HG03280 (cell line): ENCODE measurements at regions not wholly inside any gene's neighbourhood (a gene's known extent, or its start where the extent isn't known, plus 50 kb on each side); places are given as distances from the start of the nearest gene placed in this dataset.
"Not testable (repeated sequence)": the region's sequence is repeated elsewhere in the genome, so short reads cannot be mapped to it uniquely, and the experiment has no call there.

Experiments
- ATAC-seq: cut with Tn5 transposase; IDR thresholded peaks from one replicate; pipeline ENCODE4 v1.9.1; 2021; ENCODE audit warnings: mild to moderate bottlenecking, moderate library complexity; ENCODE audit not compliant: unreplicated experiment

GRCh38 chr16:52386694-52387093 lies 160.2 kb downstream of the TOX3 start:
- no peak for ATAC-seq

GRCh38 chr16:52384378-52384777 lies 162.6 kb downstream of the TOX3 start:
- ATAC-seq, result no peak

GRCh38 chr16:52383640-52384292 lies 163.2 kb downstream of the TOX3 start:
- no peak for ATAC-seq

- ATAC-seq, result no peak
Observed at GRCh38 chr16:52383119-52383518, 163.8 kb downstream of the TOX3 start.

- no peak for ATAC-seq
Observed at GRCh38 chr16:52379551-52379950, 167.4 kb downstream of the TOX3 start.

- ATAC-seq, result no peak
Observed at GRCh38 chr16:52376676-52377280, 170.2 kb downstream of the TOX3 start.

GRCh38 chr16:52372313-52372712 lies 174.6 kb downstream of the TOX3 start:
- no peak for ATAC-seq

GRCh38 chr16:52368859-52369258 lies 178.1 kb downstream of the TOX3 start:
- no peak for ATAC-seq

GRCh38 chr16:52367821-52368220 lies 179.1 kb downstream of the TOX3 start:
- no peak for ATAC-seq

- no peak for ATAC-seq
Observed at GRCh38 chr16:52366983-52367382, 180.0 kb downstream of the TOX3 start.

GRCh38 chr16:52364500-52364899 lies 182.4 kb downstream of the TOX3 start:
- no peak for ATAC-seq

- ATAC-seq, result no peak
Observed at GRCh38 chr16:52363082-52363481, 183.9 kb downstream of the TOX3 start.

GRCh38 chr16:52357711-52358110 lies 189.2 kb downstream of the TOX3 start:
- ATAC-seq, result no peak

- ATAC-seq, result no peak
Observed at GRCh38 chr16:52353249-52353648, 193.7 kb downstream of the TOX3 start.

- ATAC-seq, result no peak
Observed at GRCh38 chr16:52351451-52351850, 195.5 kb downstream of the TOX3 start.

- ATAC-seq, result no peak
Observed at GRCh38 chr16:52350031-52350642, 196.8 kb downstream of the TOX3 start.

- no peak for ATAC-seq
Observed at GRCh38 chr16:52346709-52347108, 200.2 kb downstream of the TOX3 start.

GRCh38 chr16:52333673-52334072 lies 213.3 kb downstream of the TOX3 start:
- not testable (repeated sequence) for ATAC-seq

- no peak for ATAC-seq
Observed at GRCh38 chr16:52320930-52321439, 226.0 kb downstream of the TOX3 start.

- no peak for ATAC-seq
Observed at GRCh38 chr16:52318302-52319009, 228.5 kb downstream of the TOX3 start.

- ATAC-seq, result no peak
Observed at GRCh38 chr16:52316241-52316640, 230.7 kb downstream of the TOX3 start.

GRCh38 chr16:52312716-52313115 lies 234.2 kb downstream of the TOX3 start:
- no peak for ATAC-seq
